ENCODE measurements at regions not wholly inside any gene's neighbourhood (a gene's known extent, or its start where the extent isn't known, plus 50 kb on each side); places are given as distances from the start of the nearest gene placed in this dataset.

DNA sequence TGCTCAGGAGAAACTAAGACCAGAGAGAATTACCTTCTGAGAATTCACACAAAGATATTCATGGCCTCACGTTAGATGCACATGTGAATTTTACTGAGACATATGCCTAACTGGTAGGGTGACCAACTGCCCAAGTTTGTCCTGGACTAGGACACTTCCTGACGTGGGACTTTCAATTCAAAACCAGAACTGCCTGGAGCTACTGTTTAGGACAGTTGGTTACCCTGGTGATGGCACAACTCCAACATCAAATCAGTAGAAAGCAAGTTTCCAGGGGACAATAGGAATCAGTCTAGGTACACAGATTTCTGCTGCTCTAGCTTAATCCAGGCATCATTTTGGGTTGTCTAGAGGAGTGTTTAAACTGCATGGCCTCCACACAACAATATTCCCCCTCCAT, 178.7 kb downstream of the GXYLT1 start:
- TF ChIP-seq, protein P1, sequence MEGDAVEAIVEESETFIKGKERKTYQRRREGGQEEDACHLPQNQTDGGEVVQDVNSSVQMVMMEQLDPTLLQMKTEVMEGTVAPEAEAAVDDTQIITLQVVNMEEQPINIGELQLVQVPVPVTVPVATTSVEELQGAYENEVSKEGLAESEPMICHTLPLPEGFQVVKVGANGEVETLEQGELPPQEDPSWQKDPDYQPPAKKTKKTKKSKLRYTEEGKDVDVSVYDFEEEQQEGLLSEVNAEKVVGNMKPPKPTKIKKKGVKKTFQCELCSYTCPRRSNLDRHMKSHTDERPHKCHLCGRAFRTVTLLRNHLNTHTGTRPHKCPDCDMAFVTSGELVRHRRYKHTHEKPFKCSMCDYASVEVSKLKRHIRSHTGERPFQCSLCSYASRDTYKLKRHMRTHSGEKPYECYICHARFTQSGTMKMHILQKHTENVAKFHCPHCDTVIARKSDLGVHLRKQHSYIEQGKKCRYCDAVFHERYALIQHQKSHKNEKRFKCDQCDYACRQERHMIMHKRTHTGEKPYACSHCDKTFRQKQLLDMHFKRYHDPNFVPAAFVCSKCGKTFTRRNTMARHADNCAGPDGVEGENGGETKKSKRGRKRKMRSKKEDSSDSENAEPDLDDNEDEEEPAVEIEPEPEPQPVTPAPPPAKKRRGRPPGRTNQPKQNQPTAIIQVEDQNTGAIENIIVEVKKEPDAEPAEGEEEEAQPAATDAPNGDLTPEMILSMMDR (IDR thresholded peaks at IDR 0.05) = no peak

GRCh38 chr12:41963398-41963797, 181.3 kb downstream of the GXYLT1 start:
- TF ChIP-seq, protein P1 (IDR thresholded peaks at IDR 0.05) = no peak

GRCh38 chr12:41962171-41962572, 182.5 kb downstream of the GXYLT1 start:
- TF ChIP-seq, protein P1 (IDR thresholded peaks at IDR 0.05) = no peak

DNA sequence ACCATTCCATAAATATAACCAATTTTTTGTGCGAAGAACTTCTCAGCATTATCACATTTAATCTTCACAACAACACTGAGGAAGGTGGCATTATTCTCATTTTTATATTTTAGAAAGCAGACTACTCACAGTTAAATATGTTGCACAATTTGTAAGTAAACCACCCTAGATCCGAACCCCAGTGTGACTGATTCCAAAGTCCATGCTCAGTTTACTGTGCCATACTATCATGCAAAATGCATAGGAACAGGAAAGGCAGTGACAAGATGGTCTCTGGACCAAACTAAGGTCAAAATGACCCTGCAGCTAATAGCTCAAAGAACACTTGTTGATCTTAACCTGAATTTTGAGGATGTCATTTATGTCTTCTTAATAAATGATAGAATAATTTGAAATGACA, 185.4 kb downstream of the GXYLT1 start:
- TF ChIP-seq, protein P1 (IDR thresholded peaks at IDR 0.05) = no peak

DNA sequence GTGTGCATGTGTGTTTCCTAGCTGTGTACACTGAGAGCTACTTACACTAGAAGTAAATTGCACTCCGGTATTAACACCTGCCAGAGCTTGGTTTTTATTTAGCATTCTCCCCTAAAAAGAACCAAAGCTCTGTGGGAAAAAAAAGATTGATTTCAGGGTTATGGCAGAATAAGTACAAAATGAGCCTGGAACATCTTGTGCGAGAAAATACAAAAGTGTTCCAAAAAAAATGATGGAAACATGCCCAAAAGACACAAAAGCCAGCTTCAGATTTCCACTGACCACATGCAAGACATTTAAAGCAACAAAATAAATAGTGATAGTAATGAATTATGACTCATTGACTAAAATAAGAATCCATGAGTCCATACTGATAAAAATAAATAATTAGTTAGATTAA, 188.3 kb downstream of the GXYLT1 start:
- TF ChIP-seq, protein P1 (IDR thresholded peaks at IDR 0.05) = no peak

GRCh38 chr12:41950455-41950854, 194.2 kb downstream of the GXYLT1 start:
- TF ChIP-seq, protein P1 (IDR thresholded peaks at IDR 0.05) = no peak

DNA sequence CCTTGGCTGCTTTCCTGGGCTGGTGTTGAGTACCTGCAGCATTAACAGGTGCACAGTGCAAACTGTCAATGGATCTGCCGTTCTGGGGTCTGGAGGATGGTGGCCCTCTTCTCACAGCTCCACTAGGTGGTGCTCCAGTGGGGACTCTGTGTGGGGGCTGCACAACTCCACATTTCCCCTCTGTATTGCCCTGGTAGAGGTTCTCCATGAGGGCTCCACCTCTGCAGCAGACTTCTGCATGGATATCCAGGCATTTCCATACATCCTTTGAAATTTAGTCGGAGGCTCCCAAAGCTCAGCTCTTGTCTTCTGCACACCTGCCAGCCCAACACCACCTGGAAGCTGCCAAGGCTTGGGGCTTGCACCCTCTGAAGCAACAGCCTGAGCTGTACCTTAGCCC, 198.6 kb downstream of the GXYLT1 start:
- TF ChIP-seq, protein P1 (IDR thresholded peaks at IDR 0.05) = no peak

DNA sequence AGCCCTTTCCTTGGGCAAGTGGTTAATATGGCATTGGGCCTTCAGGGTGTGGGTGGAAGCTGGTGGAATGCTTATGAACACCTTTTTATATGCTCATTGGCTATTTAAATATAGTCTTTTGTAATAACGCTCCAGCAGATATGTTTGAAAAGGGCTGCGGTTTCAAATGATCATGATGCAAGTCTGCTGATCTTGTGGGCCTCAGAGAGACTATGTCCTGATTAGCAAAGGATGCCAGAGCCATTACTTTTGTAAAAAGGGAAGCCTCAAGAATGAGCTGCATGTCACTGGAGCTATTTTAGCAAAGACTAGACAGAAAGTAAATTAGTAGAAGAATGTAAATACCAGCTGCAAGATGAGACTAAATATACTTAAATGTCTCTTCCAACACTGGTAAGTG, 200.5 kb downstream of the GXYLT1 start:
- TF ChIP-seq, protein P1 (IDR thresholded peaks at IDR 0.05) = no peak

All from LNCAP (cell line).